ENCODE measurements at regions not wholly inside any gene's neighbourhood (a gene's known extent, or its start where the extent isn't known, plus 50 kb on each side); places are given as distances from the start of the nearest gene placed in this dataset.

GRCh38 chr13:74005320-74006157 is 128.7 kb downstream of the KLF12 start:
- H3K9me3 ChIP-seq, result no peaks in the 10 kb centered on the region
- TF ChIP-seq CTCF (IDR thresholded peaks at IDR 0.05; ENCODE audit: insufficient read depth in 1 of 2, low read depth in 1 of 2, low read length in 1 of 2, severe bottlenecking in 1 of 2, unreplicated experiment in 1 of 2), result no peak
- ChIA-PET POLR2A (no interaction called here), CTCF (interaction anchor here (0.6 kb wide), 1 partner anchor 199 kb away, joined by 4 read pairs; no protein-coding TSS in a partner anchor)
- Mint-ChIP-seq H3K27me3 (ENCODE audit: insufficient read depth, unreplicated experiment) (no peaks in the 10 kb centered on the region), H3K27ac (ENCODE audit: unreplicated experiment) (no peak overlapping the region), H3K4me1 (ENCODE audit: low read depth, unreplicated experiment) (peaks cover 23% of the 10 kb centered on the region), H3K36me3 (ENCODE audit: insufficient read depth, unreplicated experiment) (no peaks in the 10 kb centered on the region), H3K9me3 (ENCODE audit: unreplicated experiment) (no peaks in the 10 kb centered on the region), H3K4me3 (ENCODE audit: unreplicated experiment) (no peak overlapping the region)
- H3K4me1 ChIP-seq, result peaks cover 21% of the 10 kb centered on the region
- intact Hi-C loops (cut with micrococcal nuclease; ENCODE audit: unreplicated experiment), result no loop called here
- no peaks in the 10 kb centered on the region for H3K36me3 ChIP-seq (ENCODE audit: control insufficient read depth, insufficient read depth, low read length)
- no peak overlapping the region for H3K4me3 ChIP-seq (ENCODE audit: low read depth, low read length)
- DNase-seq, result no peak
- no peaks in the 10 kb centered on the region for H3K27me3 ChIP-seq (replicated peaks; ENCODE audit: control insufficient read depth, insufficient read depth, low read length)
- BruUV-seq (replicated peaks), result no TSS peak

DNA sequence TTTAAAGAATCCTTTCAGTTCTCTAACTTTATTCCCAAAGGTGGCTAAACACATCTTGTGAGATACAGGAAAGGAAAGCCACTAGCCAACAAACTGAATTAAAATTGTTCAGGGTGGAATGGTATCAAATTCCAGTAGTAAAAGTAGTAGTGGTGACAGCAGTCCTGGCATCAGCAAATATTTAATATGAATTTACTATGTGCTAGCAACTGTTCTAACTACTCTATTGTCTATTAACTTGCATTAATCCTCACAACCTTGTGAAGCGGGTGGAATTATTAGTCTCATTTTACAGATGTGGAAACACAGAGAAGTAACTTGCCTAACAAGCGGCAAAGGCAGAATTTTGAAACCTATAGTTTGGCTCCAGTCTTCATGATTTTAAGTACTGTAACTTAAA is 130.1 kb downstream of the KLF12 start:
- peaks cover 7% of the 10 kb centered on the region for H3K4me1 ChIP-seq
- intact Hi-C loops (cut with micrococcal nuclease; ENCODE audit: unreplicated experiment), result no loop called here
- DNase-seq, result no peak
- H3K27me3 ChIP-seq (replicated peaks; ENCODE audit: control insufficient read depth, insufficient read depth, low read length), result no peaks in the 10 kb centered on the region
- H3K27ac Mint-ChIP-seq (ENCODE audit: unreplicated experiment), result no peak overlapping the region
- H3K4me3 ChIP-seq (ENCODE audit: low read depth, low read length), result no peak overlapping the region
- no peaks in the 10 kb centered on the region for H3K36me3 Mint-ChIP-seq (ENCODE audit: insufficient read depth, unreplicated experiment)
- no peaks in the 10 kb centered on the region for H3K9me3 ChIP-seq
- no peaks in the 10 kb centered on the region for H3K27me3 Mint-ChIP-seq (ENCODE audit: insufficient read depth, unreplicated experiment)
- no peaks in the 10 kb centered on the region for H3K9me3 Mint-ChIP-seq (ENCODE audit: unreplicated experiment)
- ChIA-PET CTCF (no interaction called here), POLR2A (no interaction called here)
- no peaks in the 10 kb centered on the region for H3K36me3 ChIP-seq (ENCODE audit: control insufficient read depth, insufficient read depth, low read length)
- no peak for TF ChIP-seq CTCF (IDR thresholded peaks at IDR 0.05; ENCODE audit: insufficient read depth in 1 of 2, low read depth in 1 of 2, low read length in 1 of 2, severe bottlenecking in 1 of 2, unreplicated experiment in 1 of 2)
- peaks cover 17% of the 10 kb centered on the region for H3K4me1 Mint-ChIP-seq (ENCODE audit: low read depth, unreplicated experiment)
- H3K4me3 Mint-ChIP-seq (ENCODE audit: unreplicated experiment), result no peak overlapping the region
- BruUV-seq (replicated peaks), result no TSS peak

GRCh38 chr13:74003374-74003773 is 130.8 kb downstream of the KLF12 start:
- no peak for TF ChIP-seq CTCF (IDR thresholded peaks at IDR 0.05; ENCODE audit: insufficient read depth in 1 of 2, low read depth in 1 of 2, low read length in 1 of 2, severe bottlenecking in 1 of 2, unreplicated experiment in 1 of 2)
- BruUV-seq (replicated peaks), result no TSS peak
- Histone ChIP-seq H3K36me3 (ENCODE audit: control insufficient read depth, insufficient read depth, low read length) (no peaks in the 10 kb centered on the region), H3K9me3 (no peaks in the 10 kb centered on the region), H3K4me3 (ENCODE audit: low read depth, low read length) (no peak overlapping the region), H3K4me1 (peaks cover under 1% of the 10 kb centered on the region; the same call in 1 of the 2 replicates), H3K27me3 (replicated peaks; ENCODE audit: control insufficient read depth, insufficient read depth, low read length) (no peaks in the 10 kb centered on the region)
- no peak overlapping the region for H3K4me3 Mint-ChIP-seq (ENCODE audit: unreplicated experiment)
- peaks cover 12% of the 10 kb centered on the region for H3K4me1 Mint-ChIP-seq (ENCODE audit: low read depth, unreplicated experiment)
- H3K9me3 Mint-ChIP-seq (ENCODE audit: unreplicated experiment), result no peaks in the 10 kb centered on the region
- no peak for DNase-seq
- no peaks in the 10 kb centered on the region for H3K36me3 Mint-ChIP-seq (ENCODE audit: insufficient read depth, unreplicated experiment)
- ChIA-PET CTCF (no interaction called here), POLR2A (no interaction called here)
- H3K27ac Mint-ChIP-seq (ENCODE audit: unreplicated experiment), result no peak overlapping the region
- intact Hi-C loops (cut with micrococcal nuclease; ENCODE audit: unreplicated experiment), result no loop called here
- no peaks in the 10 kb centered on the region for H3K27me3 Mint-ChIP-seq (ENCODE audit: insufficient read depth, unreplicated experiment)

Data from Caco-2 (cell line).